ENCODE measurements at regions not wholly inside any gene's neighbourhood (a gene's known extent, or its start where the extent isn't known, plus 50 kb on each side); places are given as distances from the start of the nearest gene placed in this dataset.
"Not testable (repeated sequence)": the region's sequence is repeated elsewhere in the genome, so short reads cannot be mapped to it uniquely, and the experiment has no call there.

- TF ChIP-seq CTCF (IDR thresholded peaks at IDR 0.05; ENCODE audit: unreplicated experiment): no peak
- H3K9me3 Mint-ChIP-seq (ENCODE audit: low read depth): peaks cover 3% of the 10 kb centered on the region
- H3K27me3 Mint-ChIP-seq: no peaks in the 10 kb centered on the region
- H3K27ac Mint-ChIP-seq: no peak overlapping the region
- no peaks in the 10 kb centered on the region for H3K4me1 Mint-ChIP-seq (ENCODE audit: low read depth)
- no peaks in the 10 kb centered on the region for H3K36me3 Mint-ChIP-seq (ENCODE audit: insufficient read depth)
- DNase-seq (ENCODE audit: low spot score, unreplicated experiment): no peak
- H3K4me3 Mint-ChIP-seq (ENCODE audit: low read depth): no peak overlapping the region
Measured at GRCh38 chr3:145294572-145294971, 866.4 kb downstream of the PLOD2 start.

GRCh38 chr3:145307272-145307671 is 853.7 kb downstream of the PLOD2 start:
- TF ChIP-seq CTCF (IDR thresholded peaks at IDR 0.05; ENCODE audit: unreplicated experiment): no peak
- Mint-ChIP-seq H3K4me1 (ENCODE audit: low read depth) (no peaks in the 10 kb centered on the region), H3K9me3 (ENCODE audit: low read depth) (no peaks in the 10 kb centered on the region), H3K27me3 (no peaks in the 10 kb centered on the region), H3K27ac (no peak overlapping the region), H3K4me3 (ENCODE audit: low read depth) (no peak overlapping the region), H3K36me3 (ENCODE audit: insufficient read depth) (no peaks in the 10 kb centered on the region)
- no peak for DNase-seq (ENCODE audit: low spot score, unreplicated experiment)

GRCh38 chr3:145313751-145314150 is 847.2 kb downstream of the PLOD2 start:
- H3K27me3 Mint-ChIP-seq: no peaks in the 10 kb centered on the region
- no peak for TF ChIP-seq CTCF (IDR thresholded peaks at IDR 0.05; ENCODE audit: unreplicated experiment)
- no peaks in the 10 kb centered on the region for H3K36me3 Mint-ChIP-seq (ENCODE audit: insufficient read depth)
- no peaks in the 10 kb centered on the region for H3K4me1 Mint-ChIP-seq (ENCODE audit: low read depth)
- H3K9me3 Mint-ChIP-seq (ENCODE audit: low read depth): peaks cover 8% of the 10 kb centered on the region
- no peak overlapping the region for H3K27ac Mint-ChIP-seq
- DNase-seq (ENCODE audit: low spot score, unreplicated experiment): no peak
- no peak overlapping the region for H3K4me3 Mint-ChIP-seq (ENCODE audit: low read depth)

- H3K27me3 Mint-ChIP-seq; H3K27ac Mint-ChIP-seq; H3K9me3 Mint-ChIP-seq (ENCODE audit: low read depth); H3K4me1 Mint-ChIP-seq (ENCODE audit: low read depth); H3K36me3 Mint-ChIP-seq (ENCODE audit: insufficient read depth); DNase-seq (ENCODE audit: low spot score, unreplicated experiment); H3K4me3 Mint-ChIP-seq (ENCODE audit: low read depth): not testable (repeated sequence)
Measured at GRCh38 chr3:145316253-145316652, 844.7 kb downstream of the PLOD2 start.

GRCh38 chr3:145326666-145327065 is 834.3 kb downstream of the PLOD2 start:
- no peaks in the 10 kb centered on the region for H3K9me3 Mint-ChIP-seq (ENCODE audit: low read depth)
- no peaks in the 10 kb centered on the region for H3K27me3 Mint-ChIP-seq
- H3K27ac Mint-ChIP-seq: no peak overlapping the region
- no peaks in the 10 kb centered on the region for H3K36me3 Mint-ChIP-seq (ENCODE audit: insufficient read depth)
- no peak overlapping the region for H3K4me3 Mint-ChIP-seq (ENCODE audit: low read depth)
- H3K4me1 Mint-ChIP-seq (ENCODE audit: low read depth): no peaks in the 10 kb centered on the region
- no peak for DNase-seq (ENCODE audit: low spot score, unreplicated experiment)
- no peak for TF ChIP-seq CTCF (IDR thresholded peaks at IDR 0.05; ENCODE audit: unreplicated experiment)

- not testable (repeated sequence) for H3K4me3 Mint-ChIP-seq (ENCODE audit: low read depth)
Measured at GRCh38 chr3:145333427-145333826, 827.6 kb downstream of the PLOD2 start.

More at GRCh38 chr3:145333427-145333826, 827.6 kb downstream of the PLOD2 start:
- not testable (repeated sequence) for H3K27ac Mint-ChIP-seq; H3K27me3 Mint-ChIP-seq; H3K4me1 Mint-ChIP-seq (ENCODE audit: low read depth); DNase-seq (ENCODE audit: low spot score, unreplicated experiment); H3K36me3 Mint-ChIP-seq (ENCODE audit: insufficient read depth); H3K9me3 Mint-ChIP-seq (ENCODE audit: low read depth)

Data from progenitor cell of endocrine pancreas (in vitro differentiated cells).